Stomach (tissue), 8 donors: ENCODE measurements at regions not wholly inside any gene's neighbourhood (a gene's known extent, or its start where the extent isn't known, plus 50 kb on each side); places are given as distances from the start of the nearest gene placed in this dataset.
"Not testable (repeated sequence)": the region's sequence is repeated elsewhere in the genome, so short reads cannot be mapped to it uniquely, and the experiment has no call there.

ENCODE experiments used
- DNase-seq, 2 donors: peaks; one replicate each; pipeline versions ENCODE4 v3.0.0 to v3.0.0-alpha.2; 2013 to 2019
- H3K27ac ChIP-seq, 5 donors: fragments of 200-600 bp in 4 of 5; sonication (generic) in 4 of 5; one replicate each; pipeline ENCODE4 v1.5.1; 2013 to 2019; ENCODE audit warnings: mild to moderate bottlenecking in 1 of 5, moderate library complexity in 1 of 5
- H3K27me3 ChIP-seq, 3 donors: fragments of 200-600 bp; sonication (generic); one replicate each; pipeline ENCODE4 v1.5.1; 2017 to 2019; ENCODE audit warnings: mixed run types in 1 of 3
- H3K36me3 ChIP-seq, 4 donors: fragments of 200-600 bp; sonication (generic); 1 replicate in 3 of 4; 2 replicates in 1 of 4; pipeline ENCODE4 v1.5.1; 2016 to 2019
- H3K4me1 ChIP-seq, 4 donors: fragments of 200-600 bp; sonication (generic); one replicate each; pipeline ENCODE4 v1.5.1; 2016 to 2019
- H3K4me3 ChIP-seq, 4 donors: fragments of 200-600 bp; sonication (generic) in 3 of 4; one replicate each; pipeline ENCODE4 v1.5.1; 2016 to 2019; ENCODE audit warnings: mild to moderate bottlenecking in 1 of 4
- H3K9me3 ChIP-seq, 4 donors: fragments of 200-600 bp; sonication (generic); one replicate each; pipeline ENCODE4 v1.5.1; 2016 to 2019
- EP300 ChIP-seq: sonication (generic); formaldehyde crosslinking; IDR thresholded peaks from one replicate; pipeline ENCODE4 v1.6.1; 2017; ENCODE audit warnings: antibody characterized with exemption
- POLR2A ChIP-seq, 4 donors: fragments of 450-650 bp; IDR thresholded peaks; one replicate each; pipeline ENCODE4 v1.6.1; 2016; ENCODE audit warnings: antibody characterized with exemption in 4 of 4, control low read depth in 2 of 4, mild to moderate bottlenecking in 1 of 4, moderate library complexity in 1 of 4
- POLR2AphosphoS5 ChIP-seq, 3 donors: sonication (generic); formaldehyde crosslinking; IDR thresholded peaks; one replicate each; pipeline ENCODE4 v1.6.1; 2016; ENCODE audit warnings: antibody characterized with exemption in 3 of 3
- WGBS, 5 donors: extraction: QIAGEN DNeasy Blood & Tissue Kit in 3 of 5; methylation state at CpG; one replicate each; pipeline versions ENCODE4 v1.1.5 to v1.1.7; 2013 to 2018; 5-methylcytosine and 5-hydroxymethylcytosine counted together
- intact Hi-C: fragments of 100-400 bp; cut with DNase I; formaldehyde crosslinking; loops from one replicate; pipeline ENCODE4 v1.15.1; 2023; ENCODE audit warnings: low total_unique reads
- TF ChIP-seq, protein P1 (sequence below), 7 experiments: fragments of 450-650 bp in 4 of 7; fragments of 200-600 bp in 3 of 7; sonication (generic) in 3 of 7; IDR thresholded peaks; one replicate each; pipeline ENCODE4 v1.5.1; 2016 to 2019; ENCODE audit warnings: antibody characterized with exemption in 7 of 7, control low read depth in 2 of 7, mild to moderate bottlenecking in 1 of 7
- donor health status: healthy with polysubstance abuse.
- donor health status: Bipolar disorder and iron deficiency.
- donor health status: healthy.

DNA sequence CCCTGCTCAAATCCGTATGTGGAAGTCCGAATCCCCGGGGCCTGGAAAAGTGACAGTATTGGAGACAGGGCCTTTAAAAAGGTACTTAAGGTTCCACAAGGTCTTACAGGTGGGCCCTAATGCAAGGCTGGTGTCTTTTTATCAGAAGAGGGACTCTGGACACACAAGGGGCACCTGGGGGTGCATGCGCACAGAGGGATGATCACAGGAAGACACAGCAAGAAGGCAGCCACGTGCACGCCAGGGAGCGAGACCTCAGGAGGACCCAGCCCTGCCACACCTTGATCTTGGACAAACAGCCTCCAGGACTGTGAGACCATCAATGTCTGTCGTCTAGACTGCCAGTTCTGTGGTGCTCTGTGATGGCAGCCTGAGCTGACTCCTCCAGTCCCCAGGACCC, 96.5 kb downstream of the SHANK2 start:
- Histone ChIP-seq H3K4me3 (no peak overlapping the region), H3K27me3 (peaks cover 0 to 13% (median 0%) of the 10 kb centered on the region in 3 donors), H3K9me3 (no peaks in the 10 kb centered on the region), H3K4me1 (peaks cover 0 to 13% (median 5%) of the 10 kb centered on the region in 4 donors), H3K36me3 (no peaks in the 10 kb centered on the region), H3K27ac (no peak overlapping the region)
- TF ChIP-seq POLR2AphosphoS5 (IDR thresholded peaks at IDR 0.05) (no peak), POLR2A (IDR thresholded peaks at IDR 0.05) (no peak), EP300 (no peak)
- TF ChIP-seq, protein P1, sequence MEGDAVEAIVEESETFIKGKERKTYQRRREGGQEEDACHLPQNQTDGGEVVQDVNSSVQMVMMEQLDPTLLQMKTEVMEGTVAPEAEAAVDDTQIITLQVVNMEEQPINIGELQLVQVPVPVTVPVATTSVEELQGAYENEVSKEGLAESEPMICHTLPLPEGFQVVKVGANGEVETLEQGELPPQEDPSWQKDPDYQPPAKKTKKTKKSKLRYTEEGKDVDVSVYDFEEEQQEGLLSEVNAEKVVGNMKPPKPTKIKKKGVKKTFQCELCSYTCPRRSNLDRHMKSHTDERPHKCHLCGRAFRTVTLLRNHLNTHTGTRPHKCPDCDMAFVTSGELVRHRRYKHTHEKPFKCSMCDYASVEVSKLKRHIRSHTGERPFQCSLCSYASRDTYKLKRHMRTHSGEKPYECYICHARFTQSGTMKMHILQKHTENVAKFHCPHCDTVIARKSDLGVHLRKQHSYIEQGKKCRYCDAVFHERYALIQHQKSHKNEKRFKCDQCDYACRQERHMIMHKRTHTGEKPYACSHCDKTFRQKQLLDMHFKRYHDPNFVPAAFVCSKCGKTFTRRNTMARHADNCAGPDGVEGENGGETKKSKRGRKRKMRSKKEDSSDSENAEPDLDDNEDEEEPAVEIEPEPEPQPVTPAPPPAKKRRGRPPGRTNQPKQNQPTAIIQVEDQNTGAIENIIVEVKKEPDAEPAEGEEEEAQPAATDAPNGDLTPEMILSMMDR (IDR thresholded peaks at IDR 0.05) = no peak
- intact Hi-C loops = no loop called here
- WGBS, 5 donors = 86 to 99% (median 92%) methylated on average over 8 of the region's 8 CpGs
- no peak for DNase-seq

DNA sequence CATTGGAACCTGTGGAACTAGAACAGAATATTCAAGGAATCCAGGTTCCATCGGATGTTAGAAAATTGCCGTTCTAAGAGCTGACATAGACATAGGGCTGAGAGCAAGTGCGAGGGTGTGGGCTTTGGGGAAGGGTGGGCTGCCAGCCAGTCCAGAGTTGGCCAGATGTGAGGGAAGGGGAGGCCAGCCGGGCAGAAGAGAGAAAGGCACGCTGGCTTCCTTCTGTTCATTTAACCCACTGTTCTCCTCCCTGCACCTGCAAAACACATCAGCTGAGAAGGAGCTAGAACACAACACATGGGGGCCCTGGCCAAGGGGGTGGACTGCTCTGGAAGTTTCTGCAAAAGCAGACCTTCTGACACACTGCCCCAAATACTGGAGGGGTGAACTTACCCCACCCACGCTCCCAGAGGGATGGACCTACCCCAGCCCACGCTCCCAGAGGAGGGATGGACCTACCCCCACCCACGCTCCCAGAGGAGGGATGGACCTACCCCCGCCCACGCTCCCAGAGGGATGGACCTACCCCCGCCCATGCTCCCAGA, 98.0 kb downstream of the SHANK2 start:
- peaks cover 0 to 13% (median 0%) of the 10 kb centered on the region in 3 donors for H3K27me3 ChIP-seq
- intact Hi-C loops = no loop called here
- 63 to 81% (median 75%) methylated on average over 6 to 11 of the region's 11 CpGs for WGBS, 5 donors
- no peak overlapping the region for H3K4me3 ChIP-seq
- H3K4me1 ChIP-seq = peaks cover 0 to 13% (median 5%) of the 10 kb centered on the region in 4 donors
- no peaks in the 10 kb centered on the region for H3K9me3 ChIP-seq
- no peak overlapping the region for H3K27ac ChIP-seq
- no peak for DNase-seq
- no peaks in the 10 kb centered on the region for H3K36me3 ChIP-seq
- TF ChIP-seq, protein P1 (IDR thresholded peaks at IDR 0.05) = no peak
- TF ChIP-seq EP300 (no peak), POLR2AphosphoS5 (IDR thresholded peaks at IDR 0.05) (no peak), POLR2A (IDR thresholded peaks at IDR 0.05) (no peak)

GRCh38 chr11:71153005-71153390, 99.4 kb downstream of the SHANK2 start:
- H3K4me3 ChIP-seq = peak overlapping the region in 3 of 4 donors; percentile 5 to 24 (median 18)
- intact Hi-C loops = no loop called here
- no peak for TF ChIP-seq POLR2AphosphoS5 (IDR thresholded peaks at IDR 0.05)
- peak in 1 of 2 donors; percentile 24 for DNase-seq
- H3K27ac ChIP-seq = no peak overlapping the region
- H3K9me3 ChIP-seq = no peaks in the 10 kb centered on the region
- H3K4me1 ChIP-seq = peaks cover 0 to 13% (median 5%) of the 10 kb centered on the region in 4 donors
- H3K36me3 ChIP-seq = no peaks in the 10 kb centered on the region
- 3 to 4% (median 3%) methylated on average over 15 of the region's 15 CpGs for WGBS, 5 donors
- peaks cover 0 to 13% (median 0%) of the 10 kb centered on the region in 3 donors for H3K27me3 ChIP-seq

- H3K36me3 ChIP-seq, H3K9me3 ChIP-seq, intact Hi-C loops, H3K27ac ChIP-seq: not testable (repeated sequence)
- WGBS, 5 donors = 67 to 74% (median 72%) methylated on average over 12 to 15 of the region's 15 CpGs
- peaks cover 0 to 13% (median 5%) of the 10 kb centered on the region in 4 donors for H3K4me1 ChIP-seq
- peak overlapping the region in 3 of 4 donors; percentile 5 to 24 (median 18) for H3K4me3 ChIP-seq
- DNase-seq = peak in 1 of 2 donors; percentile 17
- H3K27me3 ChIP-seq = peaks cover 0 to 13% (median 0%) of the 10 kb centered on the region in 3 donors
Observed at GRCh38 chr11:71152312-71153004, 99.9 kb downstream of the SHANK2 start.

DNA sequence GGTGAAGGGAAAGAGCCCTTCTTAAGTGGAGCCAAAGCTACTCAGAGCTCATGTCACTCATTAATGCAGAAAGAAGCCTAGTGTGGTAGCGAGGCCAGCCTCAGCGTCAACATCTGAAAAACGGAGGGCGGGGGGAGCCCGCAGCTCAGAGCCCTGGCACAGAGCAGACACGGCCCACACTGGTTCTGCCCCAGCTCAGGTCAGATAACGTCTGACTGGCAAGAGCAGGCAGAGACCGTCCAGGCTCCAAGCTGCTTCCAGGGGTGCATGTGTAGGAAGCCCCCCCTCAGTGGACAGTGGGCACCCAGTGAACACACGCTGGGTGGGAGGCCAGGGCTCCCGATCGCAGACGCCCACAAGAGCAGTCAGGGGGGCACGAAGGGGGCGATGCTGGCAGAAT, 100.8 kb downstream of the SHANK2 start:
- TF ChIP-seq, protein P1 (IDR thresholded peaks at IDR 0.05) = no peak
- TF ChIP-seq POLR2AphosphoS5 (IDR thresholded peaks at IDR 0.05) (no peak), EP300 (no peak), POLR2A (IDR thresholded peaks at IDR 0.05) (no peak)
- H3K9me3 ChIP-seq = no peaks in the 10 kb centered on the region
- no peak overlapping the region for H3K4me3 ChIP-seq
- no peak for DNase-seq
- H3K27ac ChIP-seq = no peak overlapping the region
- peaks cover 0 to 8% (median 5%) of the 10 kb centered on the region in 4 donors for H3K36me3 ChIP-seq
- WGBS, 5 donors = 90 to 95% (median 92%) methylated on average over 14 of the region's 14 CpGs
- peaks cover 0 to 13% (median 5%) of the 10 kb centered on the region in 4 donors for H3K4me1 ChIP-seq
- intact Hi-C loops = no loop called here
- H3K27me3 ChIP-seq = peaks cover 0 to 16% (median 0%) of the 10 kb centered on the region in 3 donors
